Activated naive CD4-positive, alpha-beta T cell treated with anti-CD3 and anti-CD28 coated beads for 36 hours (primary cell): ENCODE measurements at regions not wholly inside any gene's neighbourhood (a gene's known extent, or its start where the extent isn't known, plus 50 kb on each side); places are given as distances from the start of the nearest gene placed in this dataset.
A peak's percentile ranks its signal among the peaks of the same experiment; 100 is the strongest.

Experiments
- CTCF ChIA-PET: fragments of 350-600 bp; sonication (Branson Sonifier 250); formaldehyde crosslinking; loops from one replicate; lab custom pipeline; 2021; ENCODE audit warnings: antibody characterized with exemption; lab: Charles Lee
- DNase-seq: peaks from one replicate; pipeline ENCODE4 v3.0.0-alpha.2; 2020
- H3K27ac Mint-ChIP-seq: one replicate; pipeline ENCODE4 v1.8.0; 2021; ENCODE audit warnings: mild to moderate bottlenecking, mixed read lengths
- H3K27me3 Mint-ChIP-seq: one replicate; pipeline ENCODE4 v1.8.0; 2021; ENCODE audit warnings: low read depth, mixed read lengths
- H3K36me3 Mint-ChIP-seq: one replicate; pipeline ENCODE4 v1.8.0; 2021; ENCODE audit warnings: low read depth, mixed read lengths
- H3K4me1 Mint-ChIP-seq: one replicate; pipeline ENCODE4 v1.8.0; 2021; ENCODE audit warnings: low read depth, mixed read lengths
- H3K4me3 Mint-ChIP-seq: one replicate; pipeline ENCODE4 v1.8.0; 2021; ENCODE audit warnings: mild to moderate bottlenecking, moderate library complexity, mixed read lengths
- H3K9me3 Mint-ChIP-seq: one replicate; pipeline ENCODE4 v1.8.0; 2021; ENCODE audit warnings: mixed read lengths
- intact Hi-C: fragments of 100-400 bp; cut with micrococcal nuclease; formaldehyde crosslinking; loops from one replicate; pipeline ENCODE4 v1.15.1; 2023

- H3K27ac Mint-ChIP-seq = peak overlapping the region; percentile 89
- intact Hi-C loops = loop anchor here (1.0 to 5.0 kb wide), 5 partner anchors 53 to 225 kb away; no protein-coding TSS in a partner anchor
- peaks cover 39% of the 10 kb centered on the region for H3K4me1 Mint-ChIP-seq
- peak; percentile 81 for DNase-seq
- H3K36me3 Mint-ChIP-seq = no peaks in the 10 kb centered on the region
- H3K27me3 Mint-ChIP-seq = peaks cover 36% of the 10 kb centered on the region
- no peaks in the 10 kb centered on the region for H3K9me3 Mint-ChIP-seq
- peak overlapping the region; percentile 20 for H3K4me3 Mint-ChIP-seq
- CTCF ChIA-PET = no interaction called here
These were observed 245.9 kb downstream of the SYK start for GRCh38 chr9:91047529-91047928.

- DNase-seq = peak; percentile 75
- Mint-ChIP-seq H3K27me3 (peaks cover 36% of the 10 kb centered on the region), H3K4me1 (peaks cover 44% of the 10 kb centered on the region), H3K9me3 (no peaks in the 10 kb centered on the region), H3K36me3 (no peaks in the 10 kb centered on the region), H3K27ac (peak overlapping the region; percentile 89), H3K4me3 (peak overlapping the region; percentile 20)
- intact Hi-C loops = loop anchor here (1.0 to 5.0 kb wide), 12 partner anchors 23 to 665 kb away; no protein-coding TSS in a partner anchor
- CTCF ChIA-PET = no interaction called here
These were observed 246.5 kb downstream of the SYK start for GRCh38 chr9:91047993-91048607.

- H3K36me3 Mint-ChIP-seq = no peaks in the 10 kb centered on the region
- H3K4me3 Mint-ChIP-seq = no peak overlapping the region
- peaks cover 30% of the 10 kb centered on the region for H3K27me3 Mint-ChIP-seq
- CTCF ChIA-PET = interaction anchor here (0.6 to 1.2 kb wide), 2 partner anchors 82 to 143 kb away, joined by 3 read pairs; no protein-coding TSS in a partner anchor
- peaks cover 49% of the 10 kb centered on the region for H3K4me1 Mint-ChIP-seq
- H3K9me3 Mint-ChIP-seq = no peaks in the 10 kb centered on the region
- no peak for DNase-seq
- no peak overlapping the region for H3K27ac Mint-ChIP-seq
- intact Hi-C loops = loop anchor here (1.0 to 5.0 kb wide), 8 partner anchors 23 to 664 kb away; no protein-coding TSS in a partner anchor
These were observed 247.1 kb downstream of the SYK start for GRCh38 chr9:91048749-91049148.

- peaks cover 54% of the 10 kb centered on the region for H3K4me1 Mint-ChIP-seq
- peaks cover 19% of the 10 kb centered on the region for H3K27me3 Mint-ChIP-seq
- no peak overlapping the region for H3K4me3 Mint-ChIP-seq
- H3K36me3 Mint-ChIP-seq = no peaks in the 10 kb centered on the region
- DNase-seq = peak; percentile 40
- no peak overlapping the region for H3K27ac Mint-ChIP-seq
- intact Hi-C loops = no loop called here
- CTCF ChIA-PET = no interaction called here
- H3K9me3 Mint-ChIP-seq = no peaks in the 10 kb centered on the region
These were observed 252.2 kb downstream of the SYK start for GRCh38 chr9:91053824-91054223.

GRCh38 chr9:91055845-91056244, 254.2 kb downstream of the SYK start:
- DNase-seq = no peak
- H3K9me3 Mint-ChIP-seq = no peaks in the 10 kb centered on the region
- H3K4me3 Mint-ChIP-seq = no peak overlapping the region
- intact Hi-C loops = no loop called here
- CTCF ChIA-PET = interaction anchor here (0.9 to 1.6 kb wide), 2 partner anchors 18 to 22 kb away, joined by 3 to 5 read pairs; no protein-coding TSS in a partner anchor
- H3K27me3 Mint-ChIP-seq = peaks cover 10% of the 10 kb centered on the region
- peak overlapping the region; percentile 57 for H3K27ac Mint-ChIP-seq
- H3K36me3 Mint-ChIP-seq = no peaks in the 10 kb centered on the region
- peaks cover 48% of the 10 kb centered on the region for H3K4me1 Mint-ChIP-seq

- H3K27me3 Mint-ChIP-seq = peaks cover 8% of the 10 kb centered on the region
- H3K4me3 Mint-ChIP-seq = no peak overlapping the region
- no peaks in the 10 kb centered on the region for H3K36me3 Mint-ChIP-seq
- no peak overlapping the region for H3K27ac Mint-ChIP-seq
- peaks cover 53% of the 10 kb centered on the region for H3K4me1 Mint-ChIP-seq
- intact Hi-C loops = no loop called here
- CTCF ChIA-PET = interaction anchor here (1.6 kb wide), 1 partner anchor 19 kb away, joined by 5 read pairs; no protein-coding TSS in a partner anchor
- H3K9me3 Mint-ChIP-seq = no peaks in the 10 kb centered on the region
- no peak for DNase-seq
These were observed 254.9 kb downstream of the SYK start for GRCh38 chr9:91056486-91056885.

- Mint-ChIP-seq H3K36me3 (no peaks in the 10 kb centered on the region), H3K27ac (no peak overlapping the region), H3K9me3 (no peaks in the 10 kb centered on the region), H3K4me3 (no peak overlapping the region), H3K27me3 (peaks cover 9% of the 10 kb centered on the region), H3K4me1 (peaks cover 55% of the 10 kb centered on the region)
- CTCF ChIA-PET = no interaction called here
- intact Hi-C loops = no loop called here
- no peak for DNase-seq
These were observed 255.3 kb downstream of the SYK start for GRCh38 chr9:91056917-91057316.

- Mint-ChIP-seq H3K27me3 (peaks cover 9% of the 10 kb centered on the region), H3K27ac (no peak overlapping the region), H3K36me3 (no peaks in the 10 kb centered on the region), H3K4me1 (peaks cover 38% of the 10 kb centered on the region), H3K4me3 (no peak overlapping the region), H3K9me3 (no peaks in the 10 kb centered on the region)
- CTCF ChIA-PET = interaction anchor here (0.8 to 1.1 kb wide), 2 partner anchors 11 to 115 kb away, joined by 3 to 4 read pairs; no protein-coding TSS in a partner anchor
- no peak for DNase-seq
- intact Hi-C loops = loop anchor here (1.0 kb wide), 1 partner anchor 40 kb away; no protein-coding TSS in a partner anchor
These were observed 258.1 kb downstream of the SYK start for GRCh38 chr9:91059713-91060112.

GRCh38 chr9:91060520-91061343, 259.1 kb downstream of the SYK start:
- Mint-ChIP-seq H3K4me3 (no peak overlapping the region), H3K36me3 (no peaks in the 10 kb centered on the region), H3K27ac (no peak overlapping the region), H3K9me3 (no peaks in the 10 kb centered on the region), H3K4me1 (peaks cover 29% of the 10 kb centered on the region), H3K27me3 (peaks cover 9% of the 10 kb centered on the region)
- DNase-seq = no peak
- intact Hi-C loops = loop anchor here (1.0 kb wide), 1 partner anchor 39 kb away; no protein-coding TSS in a partner anchor
- CTCF ChIA-PET = interaction anchor here (0.8 kb wide), 1 partner anchor 10 kb away, joined by 4 read pairs; no protein-coding TSS in a partner anchor

- Mint-ChIP-seq H3K27ac (no peak overlapping the region), H3K9me3 (no peaks in the 10 kb centered on the region), H3K4me1 (peaks cover 23% of the 10 kb centered on the region), H3K36me3 (no peaks in the 10 kb centered on the region), H3K27me3 (peaks cover 11% of the 10 kb centered on the region), H3K4me3 (no peak overlapping the region)
- intact Hi-C loops = no loop called here
- CTCF ChIA-PET = no interaction called here
- DNase-seq = no peak
These were observed 259.9 kb downstream of the SYK start for GRCh38 chr9:91061506-91061905.

GRCh38 chr9:91062281-91062680, 260.7 kb downstream of the SYK start:
- CTCF ChIA-PET = interaction anchor here (1.4 kb wide), 1 partner anchor 9 kb away, joined by 3 read pairs; no protein-coding TSS in a partner anchor
- H3K27me3 Mint-ChIP-seq = peaks cover 17% of the 10 kb centered on the region
- intact Hi-C loops = no loop called here
- no peaks in the 10 kb centered on the region for H3K36me3 Mint-ChIP-seq
- H3K4me1 Mint-ChIP-seq = peaks cover 18% of the 10 kb centered on the region
- H3K27ac Mint-ChIP-seq = no peak overlapping the region
- DNase-seq = no peak
- H3K9me3 Mint-ChIP-seq = no peaks in the 10 kb centered on the region
- no peak overlapping the region for H3K4me3 Mint-ChIP-seq

GRCh38 chr9:91063471-91063870, 261.9 kb downstream of the SYK start:
- H3K4me3 Mint-ChIP-seq = no peak overlapping the region
- H3K36me3 Mint-ChIP-seq = no peaks in the 10 kb centered on the region
- no peaks in the 10 kb centered on the region for H3K9me3 Mint-ChIP-seq
- H3K4me1 Mint-ChIP-seq = peaks cover 15% of the 10 kb centered on the region
- no peak for DNase-seq
- H3K27ac Mint-ChIP-seq = no peak overlapping the region
- CTCF ChIA-PET = interaction anchor here (1.4 kb wide), 1 partner anchor 8 kb away, joined by 3 read pairs; no protein-coding TSS in a partner anchor
- intact Hi-C loops = no loop called here
- peaks cover 15% of the 10 kb centered on the region for H3K27me3 Mint-ChIP-seq
